ENCODE measurements at regions not wholly inside any gene's neighbourhood (a gene's known extent, or its start where the extent isn't known, plus 50 kb on each side); places are given as distances from the start of the nearest gene placed in this dataset.

- no peaks in the 10 kb centered on the region for H3K36me3 ChIP-seq
- H3K27me3 ChIP-seq (replicated peaks; ENCODE audit: insufficient read depth) = no peaks in the 10 kb centered on the region
- H3K9me3 ChIP-seq = no peaks in the 10 kb centered on the region
- DNase-seq (ENCODE audit: low spot score) = no peak
- H3K27ac ChIP-seq = no peak overlapping the region
- no peak overlapping the region for H3K4me3 ChIP-seq
- no peak for TF ChIP-seq CTCF (IDR thresholded peaks at IDR 0.05)
- ATAC-seq (ENCODE audit: insufficient number of reproducible peaks, low FRiP score, low read depth) = no peak
- no peaks in the 10 kb centered on the region for H3K4me1 ChIP-seq (ENCODE audit: control insufficient read depth in 1 of 2, low read depth in 2 of 2)
Measured at GRCh38 chr3:5750874-5751640, 563.5 kb downstream of the EDEM1 start.

- DNase-seq (ENCODE audit: low spot score) = no peak
- Histone ChIP-seq H3K4me3 (no peak overlapping the region), H3K4me1 (ENCODE audit: control insufficient read depth in 1 of 2, low read depth in 2 of 2) (no peaks in the 10 kb centered on the region), H3K27ac (no peak overlapping the region), H3K27me3 (replicated peaks; ENCODE audit: insufficient read depth) (no peaks in the 10 kb centered on the region), H3K9me3 (no peaks in the 10 kb centered on the region), H3K36me3 (no peaks in the 10 kb centered on the region)
- no peak for TF ChIP-seq CTCF (IDR thresholded peaks at IDR 0.05)
- no peak for ATAC-seq (ENCODE audit: insufficient number of reproducible peaks, low FRiP score, low read depth)
Measured at GRCh38 chr3:5754602-5755001, 567.1 kb downstream of the EDEM1 start.

GRCh38 chr3:5756443-5756842 lies 568.9 kb downstream of the EDEM1 start:
- Histone ChIP-seq H3K27ac (no peak overlapping the region), H3K27me3 (replicated peaks; ENCODE audit: insufficient read depth) (no peaks in the 10 kb centered on the region), H3K9me3 (no peaks in the 10 kb centered on the region), H3K36me3 (no peaks in the 10 kb centered on the region), H3K4me3 (no peak overlapping the region), H3K4me1 (ENCODE audit: control insufficient read depth in 1 of 2, low read depth in 2 of 2) (no peaks in the 10 kb centered on the region)
- ATAC-seq (ENCODE audit: insufficient number of reproducible peaks, low FRiP score, low read depth) (no peak), DNase-seq (ENCODE audit: low spot score) (no peak)
- TF ChIP-seq CTCF (IDR thresholded peaks at IDR 0.05) = no peak

GRCh38 chr3:5757213-5757804 lies 569.8 kb downstream of the EDEM1 start:
- Histone ChIP-seq H3K4me1 (ENCODE audit: control insufficient read depth in 1 of 2, low read depth in 2 of 2) (no peaks in the 10 kb centered on the region), H3K27ac (no peak overlapping the region), H3K9me3 (no peaks in the 10 kb centered on the region), H3K4me3 (no peak overlapping the region), H3K27me3 (replicated peaks; ENCODE audit: insufficient read depth) (no peaks in the 10 kb centered on the region), H3K36me3 (no peaks in the 10 kb centered on the region)
- ATAC-seq (ENCODE audit: insufficient number of reproducible peaks, low FRiP score, low read depth) = no peak
- no peak for TF ChIP-seq CTCF (IDR thresholded peaks at IDR 0.05)
- no peak for DNase-seq (ENCODE audit: low spot score)

GRCh38 chr3:5758699-5759098 lies 571.2 kb downstream of the EDEM1 start:
- H3K27ac ChIP-seq = no peak overlapping the region
- no peak overlapping the region for H3K4me3 ChIP-seq
- H3K27me3 ChIP-seq (replicated peaks; ENCODE audit: insufficient read depth) = no peaks in the 10 kb centered on the region
- TF ChIP-seq CTCF (IDR thresholded peaks at IDR 0.05) = no peak
- ATAC-seq (ENCODE audit: insufficient number of reproducible peaks, low FRiP score, low read depth) (no peak), DNase-seq (ENCODE audit: low spot score) (no peak)
- no peaks in the 10 kb centered on the region for H3K4me1 ChIP-seq (ENCODE audit: control insufficient read depth in 1 of 2, low read depth in 2 of 2)
- H3K9me3 ChIP-seq = no peaks in the 10 kb centered on the region
- H3K36me3 ChIP-seq = no peaks in the 10 kb centered on the region
